ENCODE measurements at regions not wholly inside any gene's neighbourhood (a gene's known extent, or its start where the extent isn't known, plus 50 kb on each side); places are given as distances from the start of the nearest gene placed in this dataset.

GRCh38 chr4:3834186-3834662, 68.0 kb downstream of the ADRA2C start:
- H3K4me3 ChIP-seq (ENCODE audit: low read depth, low read length): no peak overlapping the region
- TF ChIP-seq, protein P1, sequence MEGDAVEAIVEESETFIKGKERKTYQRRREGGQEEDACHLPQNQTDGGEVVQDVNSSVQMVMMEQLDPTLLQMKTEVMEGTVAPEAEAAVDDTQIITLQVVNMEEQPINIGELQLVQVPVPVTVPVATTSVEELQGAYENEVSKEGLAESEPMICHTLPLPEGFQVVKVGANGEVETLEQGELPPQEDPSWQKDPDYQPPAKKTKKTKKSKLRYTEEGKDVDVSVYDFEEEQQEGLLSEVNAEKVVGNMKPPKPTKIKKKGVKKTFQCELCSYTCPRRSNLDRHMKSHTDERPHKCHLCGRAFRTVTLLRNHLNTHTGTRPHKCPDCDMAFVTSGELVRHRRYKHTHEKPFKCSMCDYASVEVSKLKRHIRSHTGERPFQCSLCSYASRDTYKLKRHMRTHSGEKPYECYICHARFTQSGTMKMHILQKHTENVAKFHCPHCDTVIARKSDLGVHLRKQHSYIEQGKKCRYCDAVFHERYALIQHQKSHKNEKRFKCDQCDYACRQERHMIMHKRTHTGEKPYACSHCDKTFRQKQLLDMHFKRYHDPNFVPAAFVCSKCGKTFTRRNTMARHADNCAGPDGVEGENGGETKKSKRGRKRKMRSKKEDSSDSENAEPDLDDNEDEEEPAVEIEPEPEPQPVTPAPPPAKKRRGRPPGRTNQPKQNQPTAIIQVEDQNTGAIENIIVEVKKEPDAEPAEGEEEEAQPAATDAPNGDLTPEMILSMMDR (IDR thresholded peaks at IDR 0.05; ENCODE audit: low read depth, low read length): no peak

DNA sequence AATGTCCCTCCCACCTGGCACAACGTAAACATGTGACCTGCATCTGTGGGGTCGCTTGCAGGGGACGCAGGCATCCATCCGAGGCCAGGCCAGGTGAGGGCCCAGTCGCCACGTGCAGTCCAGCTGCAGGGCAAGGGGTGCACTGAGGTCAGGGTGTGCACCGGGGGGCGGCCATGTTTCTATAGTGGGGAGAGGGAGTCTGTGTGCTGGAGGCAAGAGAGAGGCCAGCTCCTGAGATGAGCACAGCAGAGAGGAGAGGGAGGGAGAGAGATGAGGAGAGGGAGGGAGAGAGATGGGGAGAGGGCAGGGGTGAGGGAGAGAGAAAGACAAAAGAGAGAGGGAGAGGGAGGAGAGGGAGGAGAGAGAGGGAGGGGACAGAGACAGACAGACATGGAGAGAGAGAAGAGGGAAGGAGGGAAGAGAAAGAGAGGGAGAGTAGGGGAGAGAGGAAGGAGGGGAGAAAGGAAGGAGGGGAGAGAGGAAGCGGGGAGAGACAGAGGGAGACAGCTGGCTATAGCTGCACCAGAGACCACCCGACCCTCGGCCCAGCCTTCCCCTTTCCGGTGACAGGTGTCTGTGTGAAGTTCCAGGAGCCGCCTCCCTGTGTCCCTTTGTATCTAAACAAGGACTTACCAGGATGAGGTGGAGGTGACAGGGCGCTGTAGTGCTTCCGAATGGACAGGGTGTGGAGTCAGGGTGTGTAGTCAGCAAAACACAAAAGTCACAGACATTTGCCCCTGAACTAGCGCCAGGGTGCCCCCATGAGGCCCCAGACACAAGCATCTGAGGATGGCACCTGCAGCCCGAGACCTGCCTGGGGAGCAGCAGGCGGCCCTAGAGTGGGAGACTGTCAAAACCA, 68.7 kb downstream of the ADRA2C start:
- H3K4me3 ChIP-seq (ENCODE audit: low read depth, low read length): no peak overlapping the region
- TF ChIP-seq, protein P1 (IDR thresholded peaks at IDR 0.05; ENCODE audit: low read depth, low read length): no peak

- no peak overlapping the region for H3K4me3 ChIP-seq (ENCODE audit: low read depth, low read length)
- TF ChIP-seq, protein P1 (IDR thresholded peaks at IDR 0.05; ENCODE audit: low read depth, low read length): no peak
Observed at GRCh38 chr4:3835527-3836405, 69.6 kb downstream of the ADRA2C start.

- TF ChIP-seq, protein P1 (IDR thresholded peaks at IDR 0.05; ENCODE audit: low read depth, low read length): no peak
- H3K4me3 ChIP-seq (ENCODE audit: low read depth, low read length): no peak overlapping the region
Observed at GRCh38 chr4:3836406-3836755, 70.2 kb downstream of the ADRA2C start.

GRCh38 chr4:3836756-3837601, 70.8 kb downstream of the ADRA2C start:
- TF ChIP-seq, protein P1 (IDR thresholded peaks at IDR 0.05; ENCODE audit: low read depth, low read length): no peak
- H3K4me3 ChIP-seq (ENCODE audit: low read depth, low read length): no peak overlapping the region

DNA sequence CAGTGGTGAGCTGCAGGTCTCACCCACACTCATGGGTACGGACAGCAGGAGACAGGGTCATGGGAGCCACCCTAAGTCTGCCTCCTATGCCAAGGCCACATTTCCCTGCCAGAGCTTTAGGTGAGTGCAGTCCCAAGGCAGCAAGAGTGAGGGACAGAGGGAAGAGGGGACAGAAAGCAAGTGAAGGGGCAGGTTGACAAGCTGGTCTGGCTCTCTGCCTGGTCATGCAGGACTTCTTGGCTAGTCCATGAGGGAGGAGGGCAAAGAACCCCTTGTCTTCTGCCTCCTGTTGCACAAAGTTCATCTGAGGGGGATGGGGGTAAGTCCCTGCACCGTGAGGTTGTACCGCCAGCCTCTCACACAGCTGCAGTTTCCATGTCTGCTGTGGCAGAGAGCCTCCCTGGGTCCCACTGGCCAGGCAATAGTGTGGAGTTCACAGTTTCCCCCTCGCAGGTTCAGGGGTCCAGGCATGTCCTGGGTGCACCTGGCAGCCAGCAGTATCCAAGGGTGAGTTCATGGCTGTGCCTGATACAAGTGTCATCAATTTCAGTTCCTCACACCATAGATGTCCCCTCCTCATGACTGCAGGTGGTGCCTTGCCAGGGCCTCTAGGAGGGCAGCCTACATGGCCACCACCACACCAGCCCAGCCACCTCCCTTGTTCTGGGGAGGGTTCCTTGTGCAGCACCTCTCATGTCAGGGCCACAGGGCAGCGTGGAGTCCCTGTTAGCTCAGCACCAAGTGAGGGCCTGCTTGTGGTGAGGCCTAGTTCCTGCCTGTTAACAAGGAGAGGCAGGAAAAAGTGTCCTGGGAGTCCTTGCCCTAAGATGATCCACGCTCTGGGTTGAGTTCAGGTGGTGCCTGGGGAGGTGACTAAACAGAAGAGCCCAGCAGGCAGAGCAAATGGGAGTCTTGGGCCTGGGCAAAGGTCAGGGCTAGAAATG, 72.5 kb downstream of the ADRA2C start:
- H3K4me3 ChIP-seq (ENCODE audit: low read depth, low read length): no peak overlapping the region
- TF ChIP-seq, protein P1 (IDR thresholded peaks at IDR 0.05; ENCODE audit: low read depth, low read length): no peak

Measured in WI38 (cell line).